ENCODE measurements at regions not wholly inside any gene's neighbourhood (a gene's known extent, or its start where the extent isn't known, plus 50 kb on each side); places are given as distances from the start of the nearest gene placed in this dataset.

DNA sequence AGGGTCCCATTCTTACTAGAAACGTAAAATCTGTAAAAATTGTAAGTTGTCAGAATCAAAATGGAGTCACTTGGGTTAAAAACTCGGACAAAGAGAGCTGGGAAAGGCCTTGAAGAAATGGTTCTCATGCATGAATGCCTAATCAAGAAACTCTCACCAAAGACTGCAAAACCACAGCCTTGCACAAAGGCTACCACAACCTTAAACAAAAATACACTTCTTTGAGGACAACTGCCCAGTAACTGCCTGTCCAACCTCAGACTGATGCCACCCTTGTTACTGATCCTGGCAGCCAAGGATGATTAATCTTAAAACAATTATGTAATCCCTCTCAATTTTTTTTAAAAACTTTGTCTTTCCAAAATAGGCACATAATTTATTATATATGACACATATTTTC lies 299.3 kb downstream of the CCDC85A start:
- TF ChIP-seq, protein P1, sequence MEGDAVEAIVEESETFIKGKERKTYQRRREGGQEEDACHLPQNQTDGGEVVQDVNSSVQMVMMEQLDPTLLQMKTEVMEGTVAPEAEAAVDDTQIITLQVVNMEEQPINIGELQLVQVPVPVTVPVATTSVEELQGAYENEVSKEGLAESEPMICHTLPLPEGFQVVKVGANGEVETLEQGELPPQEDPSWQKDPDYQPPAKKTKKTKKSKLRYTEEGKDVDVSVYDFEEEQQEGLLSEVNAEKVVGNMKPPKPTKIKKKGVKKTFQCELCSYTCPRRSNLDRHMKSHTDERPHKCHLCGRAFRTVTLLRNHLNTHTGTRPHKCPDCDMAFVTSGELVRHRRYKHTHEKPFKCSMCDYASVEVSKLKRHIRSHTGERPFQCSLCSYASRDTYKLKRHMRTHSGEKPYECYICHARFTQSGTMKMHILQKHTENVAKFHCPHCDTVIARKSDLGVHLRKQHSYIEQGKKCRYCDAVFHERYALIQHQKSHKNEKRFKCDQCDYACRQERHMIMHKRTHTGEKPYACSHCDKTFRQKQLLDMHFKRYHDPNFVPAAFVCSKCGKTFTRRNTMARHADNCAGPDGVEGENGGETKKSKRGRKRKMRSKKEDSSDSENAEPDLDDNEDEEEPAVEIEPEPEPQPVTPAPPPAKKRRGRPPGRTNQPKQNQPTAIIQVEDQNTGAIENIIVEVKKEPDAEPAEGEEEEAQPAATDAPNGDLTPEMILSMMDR (IDR thresholded peaks at IDR 0.05; ENCODE audit: unreplicated experiment) = no peak
- DNase-seq (ENCODE audit: low spot score in 2 of 2, unreplicated experiment in 2 of 2) = no peak
- Mint-ChIP-seq H3K4me1 (peaks cover 10% of the 10 kb centered on the region), H3K27me3 (ENCODE audit: low read depth) (no peaks in the 10 kb centered on the region), H3K27ac (no peak overlapping the region), H3K4me3 (no peak overlapping the region), H3K36me3 (no peaks in the 10 kb centered on the region), H3K9me3 (peaks cover 9% of the 10 kb centered on the region)

DNA sequence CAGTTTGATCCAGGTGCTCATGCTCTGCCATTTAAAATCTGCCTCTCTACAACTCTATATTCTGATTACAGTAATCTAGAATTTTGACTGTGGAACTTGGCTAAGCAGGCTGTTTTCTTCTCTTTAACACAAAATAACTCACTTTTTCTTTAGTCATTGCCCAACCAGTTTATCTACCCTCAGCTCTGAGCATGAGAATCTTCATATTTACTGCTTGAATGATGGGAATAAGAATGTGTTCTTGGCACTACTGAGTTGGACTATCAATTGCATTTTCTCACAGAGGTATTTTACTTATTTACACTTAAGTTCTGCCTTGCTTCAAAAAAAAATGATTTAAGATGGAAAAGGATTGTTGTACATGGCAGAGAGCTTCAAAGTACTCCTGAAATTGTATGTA lies 301.1 kb downstream of the CCDC85A start:
- TF ChIP-seq, protein P1 (IDR thresholded peaks at IDR 0.05; ENCODE audit: unreplicated experiment) = no peak
- no peak overlapping the region for H3K27ac Mint-ChIP-seq
- peaks cover 10% of the 10 kb centered on the region for H3K4me1 Mint-ChIP-seq
- no peak for DNase-seq (ENCODE audit: low spot score in 2 of 2, unreplicated experiment in 2 of 2)
- no peaks in the 10 kb centered on the region for H3K36me3 Mint-ChIP-seq
- peaks cover 15% of the 10 kb centered on the region for H3K9me3 Mint-ChIP-seq
- H3K27me3 Mint-ChIP-seq (ENCODE audit: low read depth) = peaks cover 3% of the 10 kb centered on the region
- no peak overlapping the region for H3K4me3 Mint-ChIP-seq

DNA sequence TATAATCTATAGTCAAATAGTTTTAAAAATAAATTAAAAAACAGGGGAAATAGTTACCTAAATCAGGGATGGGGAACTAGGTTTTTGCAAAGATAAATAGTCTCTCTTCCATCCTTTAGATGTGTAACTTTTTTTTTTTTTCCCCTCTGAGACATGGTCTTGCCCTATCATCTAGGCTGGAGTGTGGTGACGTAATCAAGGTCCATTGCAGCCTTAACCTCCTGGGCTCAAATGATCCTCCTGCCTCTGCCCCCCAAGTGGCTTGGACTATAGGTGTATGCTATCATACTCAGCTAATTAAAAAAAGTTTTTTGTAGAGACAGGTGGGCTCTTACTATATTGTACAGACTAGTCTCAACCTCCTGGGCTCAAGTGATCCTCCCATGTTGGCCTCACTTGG lies 316.5 kb downstream of the CCDC85A start:
- Mint-ChIP-seq H3K4me1 (no peaks in the 10 kb centered on the region), H3K9me3 (peaks cover 37% of the 10 kb centered on the region), H3K27ac (no peak overlapping the region), H3K4me3 (no peak overlapping the region), H3K36me3 (no peaks in the 10 kb centered on the region), H3K27me3 (ENCODE audit: low read depth) (no peaks in the 10 kb centered on the region)
- no peak for DNase-seq (ENCODE audit: low spot score in 2 of 2, unreplicated experiment in 2 of 2)
- TF ChIP-seq, protein P1 (IDR thresholded peaks at IDR 0.05; ENCODE audit: unreplicated experiment) = no peak

DNA sequence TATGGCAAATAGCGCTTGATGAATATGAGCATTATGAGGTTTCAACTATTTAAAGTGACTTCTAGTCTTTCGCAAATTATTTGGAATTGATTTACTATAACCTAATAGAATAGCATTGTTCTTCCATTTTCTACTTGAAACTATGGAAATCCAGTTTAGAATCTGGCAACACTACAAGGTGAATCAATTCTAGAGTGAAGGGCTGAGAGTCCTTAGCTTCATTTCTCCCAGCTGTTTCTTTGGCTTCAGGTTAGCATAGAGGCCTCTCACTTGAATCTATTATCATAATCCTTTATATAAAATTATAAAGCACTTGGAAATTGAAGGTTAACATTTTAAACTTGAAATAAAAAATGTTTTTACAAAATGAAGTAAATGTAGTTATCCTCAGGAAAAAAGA lies 318.8 kb downstream of the CCDC85A start:
- Mint-ChIP-seq H3K9me3 (peaks cover 22% of the 10 kb centered on the region), H3K27ac (no peak overlapping the region), H3K36me3 (no peaks in the 10 kb centered on the region), H3K4me1 (no peaks in the 10 kb centered on the region), H3K27me3 (ENCODE audit: low read depth) (no peaks in the 10 kb centered on the region), H3K4me3 (no peak overlapping the region)
- no peak for DNase-seq (ENCODE audit: low spot score in 2 of 2, unreplicated experiment in 2 of 2)
- TF ChIP-seq, protein P1 (IDR thresholded peaks at IDR 0.05; ENCODE audit: unreplicated experiment) = no peak

DNA sequence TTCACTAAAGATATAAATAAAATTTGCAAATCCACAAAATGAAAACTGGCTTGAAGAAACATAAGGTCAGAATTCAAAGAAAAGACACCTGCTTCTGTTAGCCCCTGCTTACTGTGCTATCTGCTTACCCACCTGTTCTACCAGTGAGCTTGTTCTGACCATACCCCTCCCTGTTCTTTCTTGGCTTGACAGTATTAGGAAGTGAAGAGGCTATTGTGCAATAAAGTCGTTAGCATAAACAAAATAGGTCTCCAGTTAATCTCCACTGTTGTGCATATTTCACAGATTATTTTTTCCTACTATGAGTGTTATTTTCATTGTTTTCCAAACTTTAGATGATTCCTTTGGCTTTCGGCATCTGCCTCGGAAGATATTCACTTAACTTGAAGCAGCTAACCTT lies 322.1 kb downstream of the CCDC85A start:
- DNase-seq (ENCODE audit: low spot score in 2 of 2, unreplicated experiment in 2 of 2) = no peak
- TF ChIP-seq, protein P1 (IDR thresholded peaks at IDR 0.05; ENCODE audit: unreplicated experiment) = no peak
- Mint-ChIP-seq H3K4me1 (no peaks in the 10 kb centered on the region), H3K27me3 (ENCODE audit: low read depth) (no peaks in the 10 kb centered on the region), H3K9me3 (peaks cover 5% of the 10 kb centered on the region), H3K4me3 (no peak overlapping the region), H3K36me3 (no peaks in the 10 kb centered on the region), H3K27ac (no peak overlapping the region)

DNA sequence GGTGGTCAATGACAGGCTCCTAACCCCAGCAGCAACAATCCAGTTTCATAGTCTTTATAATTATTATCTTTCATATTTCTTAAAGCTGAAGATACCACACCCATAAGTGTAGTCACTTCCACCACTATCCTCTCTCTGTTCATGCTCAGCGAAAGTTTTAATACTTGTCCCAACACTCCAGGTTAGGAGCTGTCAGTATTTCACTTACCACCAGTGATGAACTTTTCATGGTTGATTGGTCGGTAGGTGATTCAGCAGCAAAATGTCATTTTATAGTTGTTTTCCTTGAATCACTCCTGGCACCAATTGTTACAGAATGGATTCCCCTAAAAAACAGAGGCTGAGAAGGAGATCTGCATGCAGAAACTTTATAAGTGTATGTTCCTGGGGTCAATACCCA lies 324.9 kb downstream of the CCDC85A start:
- no peaks in the 10 kb centered on the region for H3K27me3 Mint-ChIP-seq (ENCODE audit: low read depth)
- TF ChIP-seq, protein P1 (IDR thresholded peaks at IDR 0.05; ENCODE audit: unreplicated experiment) = no peak
- peaks cover 19% of the 10 kb centered on the region for H3K9me3 Mint-ChIP-seq

More for the DNA sequence above, 324.9 kb downstream of the CCDC85A start:
- DNase-seq (ENCODE audit: low spot score in 2 of 2, unreplicated experiment in 2 of 2) = no peak
- Mint-ChIP-seq H3K27ac (no peak overlapping the region), H3K36me3 (no peaks in the 10 kb centered on the region), H3K4me1 (no peaks in the 10 kb centered on the region), H3K4me3 (no peak overlapping the region)
